ENCODE measurements at regions not wholly inside any gene's neighbourhood (a gene's known extent, or its start where the extent isn't known, plus 50 kb on each side); places are given as distances from the start of the nearest gene placed in this dataset.
"Not testable (repeated sequence)": the region's sequence is repeated elsewhere in the genome, so short reads cannot be mapped to it uniquely, and the experiment has no call there.

- DNase-seq (ENCODE audit: low read depth): no peak
These were observed 65.5 kb upstream of the SLC7A14 start for GRCh38 chr3:170651260-170651845.

GRCh38 chr3:170650557-170650956 lies 64.7 kb upstream of the SLC7A14 start:
- not testable (repeated sequence) for DNase-seq (ENCODE audit: low read depth)

- DNase-seq (ENCODE audit: low read depth): no peak
These were observed 58.8 kb upstream of the SLC7A14 start for GRCh38 chr3:170644711-170645110.

- no peak for DNase-seq (ENCODE audit: low read depth)
These were observed 58.0 kb upstream of the SLC7A14 start for GRCh38 chr3:170643831-170644230.

- DNase-seq (ENCODE audit: low read depth): no peak
These were observed 57.2 kb upstream of the SLC7A14 start for GRCh38 chr3:170642882-170643601.

GRCh38 chr3:170641510-170642236 lies 55.8 kb upstream of the SLC7A14 start:
- DNase-seq (ENCODE audit: low read depth): no peak

- DNase-seq (ENCODE audit: low read depth): no peak
These were observed 54.9 kb upstream of the SLC7A14 start for GRCh38 chr3:170640737-170641171.

GRCh38 chr3:170638988-170639387 lies 53.1 kb upstream of the SLC7A14 start:
- DNase-seq (ENCODE audit: low read depth): no peak

- DNase-seq (ENCODE audit: low read depth): no peak
These were observed 51.4 kb upstream of the SLC7A14 start for GRCh38 chr3:170637306-170637705.

GRCh38 chr3:170636400-170636973 lies 50.6 kb upstream of the SLC7A14 start:
- DNase-seq (ENCODE audit: low read depth): no peak
